Heart left ventricle (tissue), 13 donors: ENCODE measurements at regions not wholly inside any gene's neighbourhood (a gene's known extent, or its start where the extent isn't known, plus 50 kb on each side); places are given as distances from the start of the nearest gene placed in this dataset.

Experiments used
- CTCF ChIP-seq, 12 donors: fragments of 200-600 bp; sonication (generic) in 4 of 12; IDR thresholded peaks; one replicate each; pipeline versions ENCODE4 v1.5.0 to v1.8.0; 2018 to 2022; ENCODE audit warnings: antibody characterized with exemption in 12 of 12, mild to moderate bottlenecking in 5 of 12
- POLR2A ChIP-seq, 2 donors: fragments of 450-650 bp; IDR thresholded peaks; one replicate each; pipeline ENCODE4 v1.6.1; 2017; ENCODE audit warnings: antibody characterized with exemption in 2 of 2, mild to moderate bottlenecking in 2 of 2, moderate library complexity in 2 of 2
- donor health status: ischemic (EF 13 %, LVEDD 7.1; RV severe dilation, severe dysfunction).
- donor health status: DM: no; HTN: yes; CAD: no.
- donor health status: DM: no; HTN: no; CAD: no.
- donor health status: ischemic (EF 25% LVEDD 6.9; RV normal size, moderate dysfunction).
- donor health status: ischemic (EF 25% LVEDD 5.7; RV mildly dilated, moderate dysfunction).
- donor health status: ischemic (EF 35%, LVEDD 5.7; RV mildly dilated, moderate dysfunction).
- donor health status: nonischemic (EF 11% LVEDD 7.7; RV severe dilation, severe dysfunction).
- donor health status: DM: yes; HTN: yes; CAD: no.
- donor health status: PGD.
- donor health status: ischemic (EF 29% LVEDD 5.4; RV normal size, mild dysfunction).
- donor health status: nonischemic (EF 23%, LVEDD 6.1; RV moderate dilation, normal function).

GRCh38 chr17:5943982-5944381, 126.2 kb upstream of the WSCD1 start:
- TF ChIP-seq CTCF (IDR thresholded peaks at IDR 0.05) (no peak), POLR2A (IDR thresholded peaks at IDR 0.05) (no peak)
